ENCODE measurements at regions not wholly inside any gene's neighbourhood (a gene's known extent, or its start where the extent isn't known, plus 50 kb on each side); places are given as distances from the start of the nearest gene placed in this dataset.
"Not testable (repeated sequence)": the region's sequence is repeated elsewhere in the genome, so short reads cannot be mapped to it uniquely, and the experiment has no call there.

GRCh38 chr16:15192197-15192596 lies 98.1 kb upstream of the RRN3 start:
- H3K27me3 Mint-ChIP-seq; intact Hi-C loops (cut with DNase I, micrococcal nuclease); CTCF ChIA-PET; H3K4me1 Mint-ChIP-seq; H3K27ac Mint-ChIP-seq; H3K9me3 Mint-ChIP-seq (ENCODE audit: low read depth); DNase-seq; POLR2A ChIA-PET; H3K36me3 Mint-ChIP-seq (ENCODE audit: low read depth); ATAC-seq; H3K4me3 Mint-ChIP-seq: not testable (repeated sequence)

- ATAC-seq; DNase-seq; POLR2A ChIA-PET; H3K36me3 Mint-ChIP-seq (ENCODE audit: low read depth); H3K4me1 Mint-ChIP-seq; CTCF ChIA-PET; intact Hi-C loops (cut with DNase I, micrococcal nuclease); H3K27me3 Mint-ChIP-seq; H3K27ac Mint-ChIP-seq; H3K4me3 Mint-ChIP-seq; H3K9me3 Mint-ChIP-seq (ENCODE audit: low read depth): not testable (repeated sequence)
These were observed 95.4 kb upstream of the RRN3 start for GRCh38 chr16:15189478-15189877.

Data from activated CD4-positive, alpha-beta T cell treated with anti-CD3 and anti-CD28 coated beads for 36 hours (primary cell).